ENCODE measurements at regions not wholly inside any gene's neighbourhood (a gene's known extent, or its start where the extent isn't known, plus 50 kb on each side); places are given as distances from the start of the nearest gene placed in this dataset.

- H3K79me2 ChIP-seq (ENCODE audit: insufficient read depth, low read depth), result no peaks in the 10 kb centered on the region
- no peaks in the 10 kb centered on the region for H3K27me3 ChIP-seq (ENCODE audit: insufficient read depth, low read depth)
- H3K4me2 ChIP-seq, result no peak overlapping the region
- H3K4me3 ChIP-seq (IDR thresholded peaks at IDR 0.05; ENCODE audit: insufficient read depth, low read depth, low read length), result no peak overlapping the region
- H3K9ac ChIP-seq, result no peak overlapping the region
- no peaks in the 10 kb centered on the region for H3K4me1 ChIP-seq (ENCODE audit: low read depth, poor library complexity, severe bottlenecking)
- no peak overlapping the region for H3K27ac ChIP-seq
- no peaks in the 10 kb centered on the region for H4K20me1 ChIP-seq (ENCODE audit: insufficient read depth)
- no peak overlapping the region for H2AFZ ChIP-seq (ENCODE audit: low read depth)
- no peaks in the 10 kb centered on the region for H3K36me3 ChIP-seq (ENCODE audit: insufficient read depth)
- TF ChIP-seq CTCF (conservative IDR thresholded peaks at IDR 0.05; ENCODE audit: low read depth, low read length), result no peak
Observed at GRCh38 chr7:13774976-13775375, 214.5 kb downstream of the ETV1 start.

DNA sequence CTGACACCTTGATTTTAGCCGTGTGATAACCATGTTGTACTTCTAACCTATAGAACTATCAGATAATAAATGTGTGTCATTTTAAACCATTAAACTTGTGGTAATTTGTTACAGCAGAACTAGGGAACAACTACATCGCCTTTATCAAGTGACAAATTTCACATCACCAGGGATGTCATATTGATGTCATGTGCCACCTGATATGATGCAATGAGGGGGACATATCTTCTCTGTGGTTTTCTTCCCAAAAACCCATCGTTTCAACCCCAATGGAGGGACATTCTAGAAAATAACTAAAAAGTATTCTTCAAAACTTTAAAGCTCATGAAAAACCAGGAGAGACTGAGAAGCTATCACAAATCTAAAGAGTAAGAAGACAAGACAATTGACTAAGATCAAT is 212.2 kb downstream of the ETV1 start:
- no peak overlapping the region for H3K9ac ChIP-seq
- no peaks in the 10 kb centered on the region for H4K20me1 ChIP-seq (ENCODE audit: insufficient read depth)
- no peak overlapping the region for H3K4me2 ChIP-seq
- no peaks in the 10 kb centered on the region for H3K36me3 ChIP-seq (ENCODE audit: insufficient read depth)
- no peaks in the 10 kb centered on the region for H3K4me1 ChIP-seq (ENCODE audit: low read depth, poor library complexity, severe bottlenecking)
- H3K79me2 ChIP-seq (ENCODE audit: insufficient read depth, low read depth), result no peaks in the 10 kb centered on the region
- no peak overlapping the region for H3K27ac ChIP-seq
- TF ChIP-seq CTCF (conservative IDR thresholded peaks at IDR 0.05; ENCODE audit: low read depth, low read length), result no peak
- H3K4me3 ChIP-seq (IDR thresholded peaks at IDR 0.05; ENCODE audit: insufficient read depth, low read depth, low read length), result no peak overlapping the region
- H3K27me3 ChIP-seq (ENCODE audit: insufficient read depth, low read depth), result no peaks in the 10 kb centered on the region
- H2AFZ ChIP-seq (ENCODE audit: low read depth), result no peak overlapping the region

DNA sequence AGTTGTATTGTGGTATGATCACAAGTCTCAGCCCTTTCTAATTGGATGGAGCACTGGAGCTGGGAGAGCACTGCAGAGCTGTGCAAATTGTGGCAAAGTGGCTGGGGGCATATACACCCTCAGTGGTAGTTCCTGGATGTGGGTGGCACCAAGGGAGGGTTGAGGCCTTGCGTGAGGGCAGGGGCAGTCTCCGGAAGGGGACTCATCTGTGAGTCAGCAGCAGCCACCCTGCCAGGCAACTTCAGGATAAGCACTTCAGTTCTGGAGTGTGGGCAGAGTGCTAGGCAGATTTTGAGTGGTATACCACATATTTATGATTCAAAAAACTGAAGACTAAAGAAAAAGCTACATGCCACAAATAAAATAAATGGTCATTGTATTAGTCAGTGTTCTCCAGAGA is 210.5 kb downstream of the ETV1 start:
- Histone ChIP-seq H3K4me2 (no peak overlapping the region), H4K20me1 (ENCODE audit: insufficient read depth) (no peaks in the 10 kb centered on the region), H2AFZ (ENCODE audit: low read depth) (no peak overlapping the region), H3K27ac (no peak overlapping the region), H3K79me2 (ENCODE audit: insufficient read depth, low read depth) (no peaks in the 10 kb centered on the region), H3K9ac (no peak overlapping the region), H3K36me3 (ENCODE audit: insufficient read depth) (no peaks in the 10 kb centered on the region), H3K27me3 (ENCODE audit: insufficient read depth, low read depth) (no peaks in the 10 kb centered on the region), H3K4me3 (IDR thresholded peaks at IDR 0.05; ENCODE audit: insufficient read depth, low read depth, low read length) (no peak overlapping the region), H3K4me1 (ENCODE audit: low read depth, poor library complexity, severe bottlenecking) (no peaks in the 10 kb centered on the region)
- no peak for TF ChIP-seq CTCF (conservative IDR thresholded peaks at IDR 0.05; ENCODE audit: low read depth, low read length)

GRCh38 chr7:13790611-13791010 is 198.9 kb downstream of the ETV1 start:
- Histone ChIP-seq H4K20me1 (ENCODE audit: insufficient read depth) (no peaks in the 10 kb centered on the region), H3K79me2 (ENCODE audit: insufficient read depth, low read depth) (no peaks in the 10 kb centered on the region), H2AFZ (ENCODE audit: low read depth) (no peak overlapping the region), H3K27me3 (ENCODE audit: insufficient read depth, low read depth) (no peaks in the 10 kb centered on the region), H3K36me3 (ENCODE audit: insufficient read depth) (no peaks in the 10 kb centered on the region), H3K9ac (no peak overlapping the region), H3K4me3 (IDR thresholded peaks at IDR 0.05; ENCODE audit: insufficient read depth, low read depth, low read length) (no peak overlapping the region), H3K4me2 (no peak overlapping the region), H3K4me1 (ENCODE audit: low read depth, poor library complexity, severe bottlenecking) (no peaks in the 10 kb centered on the region), H3K27ac (no peak overlapping the region)
- TF ChIP-seq CTCF (conservative IDR thresholded peaks at IDR 0.05; ENCODE audit: low read depth, low read length), result no peak

DNA sequence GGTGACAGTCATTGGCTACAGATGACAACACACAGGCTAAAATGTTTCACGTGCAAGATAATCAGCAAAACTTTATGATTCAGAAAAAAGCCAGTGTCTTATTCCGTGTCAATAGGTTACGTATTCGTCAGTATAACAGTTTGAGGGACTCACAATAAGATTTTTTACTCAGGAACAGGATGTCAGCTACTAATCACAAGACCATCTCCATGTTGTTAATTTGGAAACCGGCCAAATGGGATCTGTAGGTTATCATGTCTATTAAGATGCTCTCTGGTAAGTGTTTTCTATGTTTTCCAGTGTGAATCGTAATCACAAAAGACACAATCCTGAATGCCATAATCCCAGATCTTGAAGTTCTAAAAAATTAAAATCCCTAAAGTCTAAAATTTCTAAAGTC is 197.3 kb downstream of the ETV1 start:
- no peak for TF ChIP-seq CTCF (conservative IDR thresholded peaks at IDR 0.05; ENCODE audit: low read depth, low read length)
- H3K27ac ChIP-seq, result no peak overlapping the region
- no peaks in the 10 kb centered on the region for H4K20me1 ChIP-seq (ENCODE audit: insufficient read depth)
- H2AFZ ChIP-seq (ENCODE audit: low read depth), result no peak overlapping the region
- H3K4me2 ChIP-seq, result no peak overlapping the region
- no peak overlapping the region for H3K4me3 ChIP-seq (IDR thresholded peaks at IDR 0.05; ENCODE audit: insufficient read depth, low read depth, low read length)
- H3K27me3 ChIP-seq (ENCODE audit: insufficient read depth, low read depth), result no peaks in the 10 kb centered on the region
- no peaks in the 10 kb centered on the region for H3K36me3 ChIP-seq (ENCODE audit: insufficient read depth)
- no peak overlapping the region for H3K9ac ChIP-seq
- H3K79me2 ChIP-seq (ENCODE audit: insufficient read depth, low read depth), result no peaks in the 10 kb centered on the region
- no peaks in the 10 kb centered on the region for H3K4me1 ChIP-seq (ENCODE audit: low read depth, poor library complexity, severe bottlenecking)

Measured in KMS-11 (cell line).